Epithelial cell of prostate (primary cell): ENCODE measurements at regions not wholly inside any gene's neighbourhood (a gene's known extent, or its start where the extent isn't known, plus 50 kb on each side); places are given as distances from the start of the nearest gene placed in this dataset.

ENCODE experiments used
- DNase-seq: peaks from one replicate; pipeline ENCODE4 v3.0.0-alpha.2; 2011; ENCODE audit warnings: low read depth, low spot score
- H3K27ac ChIP-seq: fragments of 450-650 bp; 2 replicates; pipeline ENCODE4 v1.5.1; 2017; ENCODE audit warnings: mild to moderate bottlenecking

DNA sequence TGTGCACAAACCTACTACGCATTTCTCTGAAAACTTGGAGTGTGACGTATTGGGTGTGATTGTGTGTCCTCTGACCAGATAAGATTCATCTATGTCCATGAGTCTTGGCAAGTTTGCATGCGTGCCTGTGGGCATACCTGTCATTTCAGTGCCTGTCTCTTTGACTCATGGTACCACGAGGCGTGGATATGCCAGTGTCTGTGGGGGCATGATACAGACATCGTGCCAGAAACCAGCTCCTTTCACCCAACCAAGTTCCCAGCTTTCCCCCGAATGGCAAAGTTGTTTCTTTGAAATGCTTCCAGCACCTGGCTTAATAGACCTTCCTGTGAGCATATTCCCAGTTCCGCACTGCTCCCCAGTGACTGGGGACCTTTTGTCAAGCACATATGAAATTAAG is 241.9 kb upstream of the MVB12B start:
- no peak for DNase-seq
- H3K27ac ChIP-seq = no peak overlapping the region

DNA sequence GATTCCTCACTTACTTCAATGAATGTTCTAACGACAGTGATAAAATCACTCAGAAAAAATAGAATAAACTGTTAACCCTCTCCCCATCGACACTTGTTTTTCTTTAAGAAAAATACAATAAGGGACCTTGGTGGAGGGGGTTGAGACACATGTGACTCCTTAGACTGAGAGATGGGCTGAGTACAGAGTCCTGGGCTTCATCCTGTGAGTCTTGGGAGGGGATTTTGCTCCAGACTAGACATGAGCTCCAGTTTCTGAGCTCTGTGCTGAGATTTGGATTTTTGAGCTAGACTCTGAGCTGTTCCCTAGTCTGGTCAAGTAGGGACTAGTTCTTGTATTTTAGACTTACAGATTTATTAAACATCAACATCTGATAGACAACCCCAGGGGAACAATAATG is 241.5 kb upstream of the MVB12B start:
- H3K27ac ChIP-seq = no peak overlapping the region
- no peak for DNase-seq

DNA sequence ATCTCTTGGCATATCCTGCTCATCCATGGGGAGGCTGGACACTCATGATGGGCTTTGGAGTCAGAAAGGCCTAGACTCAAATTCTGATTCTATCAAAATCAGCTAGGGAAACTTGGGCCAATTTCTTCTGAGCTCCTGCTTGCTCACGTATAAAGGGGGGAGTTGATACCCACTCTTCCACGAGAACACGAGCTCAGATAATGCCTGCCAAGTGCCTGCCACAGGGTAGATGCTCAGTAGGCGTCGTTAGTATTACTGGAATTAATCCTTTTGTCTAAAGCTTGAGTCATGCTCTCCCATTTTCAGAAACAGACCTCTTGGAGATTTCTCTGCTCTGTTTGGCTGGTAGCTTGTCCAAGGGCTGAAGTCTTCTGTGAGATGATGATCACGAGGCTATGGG is 238.3 kb upstream of the MVB12B start:
- DNase-seq = no peak
- no peak overlapping the region for H3K27ac ChIP-seq

DNA sequence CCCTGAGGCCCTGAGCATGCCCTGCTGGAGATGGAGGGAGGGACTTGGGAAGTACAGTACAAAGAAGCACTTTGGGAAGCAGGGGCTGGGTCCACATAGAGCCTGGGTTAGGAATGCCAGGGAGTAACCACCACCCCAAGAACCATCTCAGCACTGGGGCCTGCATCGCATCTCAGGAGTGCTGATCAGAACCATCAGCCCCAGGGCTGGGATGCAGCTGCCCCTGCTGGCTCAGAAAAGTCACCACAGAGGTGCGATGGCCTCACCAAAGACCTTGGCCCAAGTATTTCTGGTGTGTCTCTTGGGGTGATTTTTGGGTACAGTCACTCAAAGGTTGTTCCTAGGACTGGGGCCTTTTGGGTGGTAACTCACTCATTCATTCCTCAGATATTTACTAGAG is 236.8 kb upstream of the MVB12B start:
- no peak overlapping the region for H3K27ac ChIP-seq
- no peak for DNase-seq

DNA sequence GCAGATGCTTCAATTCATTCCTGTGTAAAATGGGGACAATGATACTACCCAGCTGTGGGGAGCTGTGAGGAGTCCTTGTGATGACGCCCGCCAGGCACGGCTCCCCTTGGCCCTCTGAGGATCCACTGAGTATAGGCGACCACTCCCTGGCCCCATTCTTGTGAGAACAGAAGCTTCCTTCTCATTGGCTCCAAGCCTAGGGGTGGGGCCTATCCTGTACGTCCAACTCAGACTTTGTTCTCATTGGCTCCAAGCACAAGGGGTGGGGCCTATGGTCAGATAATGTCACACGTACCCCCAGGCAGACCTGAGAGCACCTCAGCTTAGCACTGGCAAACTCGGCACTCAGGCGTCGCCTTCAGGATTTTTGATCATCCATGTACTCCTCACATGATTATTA is 232.9 kb upstream of the MVB12B start:
- H3K27ac ChIP-seq = no peak overlapping the region
- no peak for DNase-seq

DNA sequence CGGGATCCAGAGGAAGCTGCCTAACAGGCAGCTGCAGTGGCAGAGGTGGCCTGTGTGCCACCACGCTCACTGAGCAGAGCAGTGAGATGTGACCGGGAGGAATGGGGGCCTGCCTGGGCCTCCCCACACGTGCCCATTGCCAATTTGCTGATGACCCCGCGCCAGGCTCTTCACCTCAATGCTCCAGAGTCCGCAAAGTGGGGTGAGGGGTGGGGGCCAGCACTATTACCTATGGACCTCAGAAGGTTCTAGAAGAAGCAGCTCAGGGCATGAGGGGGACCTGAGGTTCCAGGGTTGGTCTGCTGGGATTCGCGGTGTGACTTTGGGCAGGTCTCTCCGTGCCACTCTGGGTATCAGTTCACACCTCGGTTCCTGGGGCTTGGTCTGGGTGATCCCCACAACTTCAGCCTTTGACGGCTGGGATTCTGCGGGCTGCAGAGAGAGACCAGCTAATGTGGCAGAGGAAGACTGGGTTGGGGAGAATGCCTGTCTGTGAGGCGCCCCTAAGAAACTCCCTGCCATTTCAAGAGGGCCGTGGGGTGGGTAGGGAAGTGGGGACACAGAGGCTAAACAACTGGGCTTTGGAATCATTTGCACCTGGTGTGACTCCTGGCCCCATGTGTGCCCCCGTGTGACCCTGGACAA is 231.0 kb upstream of the MVB12B start:
- no peak for DNase-seq
- no peak overlapping the region for H3K27ac ChIP-seq

DNA sequence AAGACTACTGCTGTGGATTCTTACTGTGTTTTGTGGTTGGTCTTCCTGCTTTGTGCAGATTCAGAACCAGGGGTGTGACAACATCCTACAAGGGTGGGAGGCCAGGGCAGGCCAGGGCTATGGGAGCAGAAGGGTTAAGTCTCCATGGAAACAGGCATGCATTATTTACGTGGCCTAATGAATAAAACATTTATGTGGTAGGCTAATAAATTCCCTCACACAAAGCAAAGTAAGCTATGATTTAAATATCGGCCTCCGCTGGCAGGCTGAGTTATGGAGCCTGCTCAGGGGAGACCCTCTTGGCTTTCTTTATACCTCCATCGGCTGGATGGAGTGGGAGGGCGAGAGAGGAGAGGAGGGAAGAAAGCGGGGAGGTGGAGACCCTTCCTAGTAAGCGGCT is 230.3 kb upstream of the MVB12B start:
- no peak for DNase-seq

DNA sequence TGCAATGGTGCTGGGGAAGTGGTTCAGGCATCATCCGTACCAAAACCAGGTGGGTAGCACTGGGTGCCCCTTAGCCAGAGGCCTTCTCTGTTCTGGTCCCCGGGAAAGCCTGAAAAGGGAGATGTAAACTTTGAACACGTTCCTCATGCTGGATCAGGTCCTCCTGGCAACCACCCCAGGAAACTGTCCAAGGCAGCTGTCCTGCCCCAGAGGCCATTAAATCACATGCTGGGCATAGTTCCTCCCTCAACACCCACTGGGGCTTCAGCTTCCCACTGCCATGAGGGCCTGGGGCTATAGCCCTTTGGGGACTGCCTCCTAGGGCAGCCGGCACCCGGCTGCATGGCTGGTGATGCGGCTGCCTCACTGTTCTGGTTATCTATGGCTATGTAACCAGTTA is 228.9 kb upstream of the MVB12B start:
- no peak overlapping the region for H3K27ac ChIP-seq
- no peak for DNase-seq

More for the DNA sequence above, 230.3 kb upstream of the MVB12B start:
- H3K27ac ChIP-seq = no peak overlapping the region

DNA sequence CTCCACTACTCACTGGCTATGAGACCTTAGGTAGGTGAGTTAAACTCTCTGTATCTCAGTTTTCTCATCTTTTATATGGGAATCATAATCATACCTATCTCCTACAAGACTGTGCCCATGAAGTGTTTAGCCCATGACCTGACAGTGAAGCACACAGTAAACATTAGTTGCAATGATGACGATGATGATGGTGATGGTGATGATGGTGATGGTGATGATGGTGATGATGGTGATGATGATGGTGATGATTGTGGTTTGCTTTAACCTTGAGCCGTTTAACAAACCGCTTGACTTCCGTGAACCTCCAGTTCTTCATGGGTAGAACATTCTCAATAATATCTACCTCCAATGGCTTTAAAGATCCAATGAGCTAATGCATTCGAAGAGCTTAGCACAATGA is 220.2 kb upstream of the MVB12B start:
- no peak for DNase-seq
- H3K27ac ChIP-seq = no peak overlapping the region

DNA sequence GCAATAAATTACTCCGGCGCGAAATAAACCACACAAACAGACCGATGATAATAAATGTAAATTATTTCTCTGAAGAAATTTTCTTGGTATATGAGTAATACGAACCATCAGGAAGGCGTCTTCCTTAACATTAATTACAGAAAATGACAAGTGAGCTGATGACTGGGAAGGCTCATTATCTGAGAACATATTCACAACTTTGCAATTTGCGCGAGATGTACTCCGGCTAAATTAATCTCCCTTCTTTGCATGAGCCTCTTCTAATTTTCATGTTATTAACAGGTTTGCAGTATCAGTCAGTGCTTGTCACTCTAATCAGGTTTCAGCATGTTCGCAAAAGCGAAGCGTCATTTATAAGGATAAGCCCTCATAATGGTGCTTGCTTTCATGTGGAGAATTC is 218.9 kb upstream of the MVB12B start:
- DNase-seq = no peak
- no peak overlapping the region for H3K27ac ChIP-seq

DNA sequence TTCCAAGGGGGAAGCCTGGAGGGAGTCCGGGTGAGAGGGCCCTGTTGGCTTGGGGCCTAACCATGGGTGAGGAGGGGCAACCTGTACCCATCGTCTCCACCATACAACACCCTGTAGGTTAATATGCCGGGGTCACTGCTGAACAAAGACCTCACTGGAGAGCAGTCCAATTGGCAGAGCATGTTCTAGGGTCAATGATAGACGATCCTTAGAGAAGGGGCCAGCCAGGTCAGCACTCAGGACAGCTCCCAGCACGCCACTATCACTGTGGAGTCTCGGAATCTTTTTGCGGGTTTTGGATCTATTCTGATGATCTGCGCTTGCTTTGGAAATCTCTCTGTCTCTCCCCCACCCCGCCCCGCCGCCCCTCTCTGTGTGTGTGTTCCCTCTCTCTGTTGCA is 218.4 kb upstream of the MVB12B start:
- H3K27ac ChIP-seq = no peak overlapping the region
- no peak for DNase-seq

DNA sequence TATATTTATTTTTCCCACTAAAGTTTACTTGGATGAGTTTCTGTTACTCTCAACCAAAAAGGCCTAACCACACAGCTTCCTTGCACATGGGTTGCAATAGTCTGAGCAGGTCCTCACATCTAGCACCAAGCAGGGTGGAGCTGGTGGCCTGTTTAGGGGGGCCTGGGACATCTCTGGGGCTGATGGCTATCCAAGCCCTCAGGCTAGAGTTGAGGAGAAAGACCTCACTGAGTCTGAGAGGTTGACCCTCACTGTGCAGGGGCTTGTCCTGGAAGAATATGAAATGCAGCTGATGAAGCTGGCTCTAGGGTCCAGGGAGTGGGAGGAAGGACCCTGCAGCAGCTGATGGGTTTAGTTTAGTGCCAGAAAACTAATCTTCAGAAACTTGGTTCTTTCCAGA is 217.1 kb upstream of the MVB12B start:
- no peak overlapping the region for H3K27ac ChIP-seq
- no peak for DNase-seq

DNA sequence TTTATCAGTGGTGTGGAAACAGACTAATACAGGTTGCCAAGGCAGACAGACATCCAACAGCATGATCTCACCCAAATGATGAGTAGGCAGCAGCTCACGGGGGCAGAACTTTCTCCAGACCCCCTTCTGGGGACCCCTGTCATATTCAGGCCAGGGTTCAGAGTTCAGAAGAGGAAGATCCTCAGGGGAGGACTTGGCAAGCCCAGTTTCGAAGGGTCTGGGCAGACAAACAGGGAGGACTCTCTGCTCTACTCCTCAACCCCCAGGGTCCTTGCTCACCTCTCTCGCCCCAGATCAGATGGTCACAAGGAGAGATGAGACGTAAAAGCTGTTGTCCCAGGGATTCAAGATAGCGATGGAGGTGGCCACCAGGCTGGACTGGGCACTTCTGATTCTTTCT is 215.1 kb upstream of the MVB12B start:
- DNase-seq = no peak

DNA sequence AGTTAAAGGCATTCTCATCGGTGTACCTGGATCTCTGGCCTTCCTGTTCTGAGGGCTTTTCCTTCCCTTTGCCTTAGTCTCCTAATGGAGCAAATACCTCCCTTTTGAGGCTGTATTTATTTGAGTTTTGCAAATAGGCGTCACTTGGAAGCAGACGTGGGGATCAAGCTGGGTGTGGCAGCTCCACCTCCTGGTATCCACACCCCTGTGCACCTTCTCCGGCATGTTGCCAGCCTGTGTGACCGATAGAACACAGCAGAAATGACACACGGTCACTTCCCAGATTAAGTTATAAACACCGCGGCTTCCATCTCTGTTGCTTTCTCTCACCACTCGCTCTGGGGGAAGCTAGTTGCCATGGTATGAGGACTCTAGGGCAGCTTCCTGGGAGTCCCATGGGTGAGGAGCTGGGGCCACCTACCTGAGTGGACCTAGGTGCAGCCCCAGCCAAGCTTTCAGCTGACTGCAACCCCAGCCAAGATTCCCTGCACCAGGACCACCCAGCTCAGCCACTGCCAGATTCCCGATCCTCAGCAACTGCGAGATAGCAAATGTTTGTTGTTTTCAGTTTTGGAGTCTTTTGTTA is 214.4 kb upstream of the MVB12B start:
- no peak for DNase-seq
- H3K27ac ChIP-seq = no peak overlapping the region

More for the DNA sequence above, 215.1 kb upstream of the MVB12B start:
- no peak overlapping the region for H3K27ac ChIP-seq

DNA sequence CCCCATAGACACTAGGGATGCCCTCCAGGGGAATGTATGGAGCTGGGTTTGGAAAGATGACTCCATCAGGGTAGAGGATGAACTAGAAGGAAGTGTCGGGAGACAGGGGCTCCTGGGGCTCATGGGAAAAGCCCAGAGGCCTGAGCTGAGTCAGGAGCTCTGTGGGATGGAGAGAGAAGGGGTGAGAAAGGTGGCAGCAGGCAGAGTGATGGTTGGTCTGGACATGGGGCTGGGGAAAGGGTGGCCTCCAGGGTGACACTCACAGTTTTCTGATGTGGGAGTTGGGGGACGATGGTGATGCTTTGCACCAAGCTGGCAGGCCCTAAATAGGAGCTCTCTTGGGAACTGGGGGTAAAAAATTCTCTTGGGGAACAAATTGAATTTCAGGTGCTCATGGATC is 213.5 kb upstream of the MVB12B start:
- no peak overlapping the region for H3K27ac ChIP-seq
- no peak for DNase-seq

DNA sequence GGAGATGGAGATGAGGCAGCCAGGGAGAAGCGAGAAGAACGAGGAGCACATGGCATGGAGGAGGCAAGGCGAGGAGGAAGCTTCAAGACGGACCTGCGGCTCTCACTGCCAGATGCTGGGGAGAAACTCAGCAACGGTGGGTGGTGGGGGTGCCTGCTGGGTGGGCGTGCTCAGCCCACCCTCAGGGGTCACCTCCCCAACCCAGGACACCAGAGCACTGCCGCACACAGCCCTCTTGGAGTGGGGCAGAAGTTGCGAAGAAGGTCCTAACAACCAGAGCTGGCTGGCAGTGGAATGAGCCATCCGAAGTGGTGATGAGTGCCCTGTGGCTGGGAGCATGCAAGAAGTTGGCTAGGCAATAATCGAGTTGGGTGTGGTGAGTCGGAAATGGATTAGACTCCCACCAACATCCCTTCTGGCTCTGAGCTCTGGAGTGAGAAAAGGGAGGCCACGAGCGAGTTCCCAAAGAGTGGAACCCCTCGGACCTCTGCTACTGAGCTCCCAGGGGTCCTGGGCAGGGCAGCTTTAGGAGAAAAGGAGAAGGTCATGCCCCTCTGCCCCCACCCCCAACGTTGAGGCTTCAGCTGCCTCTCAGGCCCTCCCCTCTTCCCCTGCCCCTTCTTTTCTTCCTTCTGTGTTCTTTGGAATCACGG is 212.7 kb upstream of the MVB12B start:
- no peak overlapping the region for H3K27ac ChIP-seq
- DNase-seq = no peak

DNA sequence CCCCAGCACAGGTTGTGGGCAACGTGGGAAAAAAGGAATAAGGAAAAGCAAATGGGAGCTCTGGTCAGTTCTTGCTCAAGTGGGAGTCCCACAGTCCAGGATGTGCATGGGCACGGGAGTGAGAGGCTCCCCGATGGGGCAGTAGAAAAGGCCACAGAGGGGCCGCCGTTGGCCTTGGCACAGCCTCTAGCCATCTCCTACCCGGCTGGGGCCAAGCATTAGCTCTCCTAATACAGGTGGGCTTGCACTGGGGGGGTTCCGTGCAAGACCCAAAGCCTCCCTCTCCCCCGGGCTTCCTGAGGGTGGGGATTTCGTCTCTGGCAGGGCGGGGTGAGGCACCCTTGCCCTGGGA is 212.2 kb upstream of the MVB12B start:
- no peak overlapping the region for H3K27ac ChIP-seq
- no peak for DNase-seq

DNA sequence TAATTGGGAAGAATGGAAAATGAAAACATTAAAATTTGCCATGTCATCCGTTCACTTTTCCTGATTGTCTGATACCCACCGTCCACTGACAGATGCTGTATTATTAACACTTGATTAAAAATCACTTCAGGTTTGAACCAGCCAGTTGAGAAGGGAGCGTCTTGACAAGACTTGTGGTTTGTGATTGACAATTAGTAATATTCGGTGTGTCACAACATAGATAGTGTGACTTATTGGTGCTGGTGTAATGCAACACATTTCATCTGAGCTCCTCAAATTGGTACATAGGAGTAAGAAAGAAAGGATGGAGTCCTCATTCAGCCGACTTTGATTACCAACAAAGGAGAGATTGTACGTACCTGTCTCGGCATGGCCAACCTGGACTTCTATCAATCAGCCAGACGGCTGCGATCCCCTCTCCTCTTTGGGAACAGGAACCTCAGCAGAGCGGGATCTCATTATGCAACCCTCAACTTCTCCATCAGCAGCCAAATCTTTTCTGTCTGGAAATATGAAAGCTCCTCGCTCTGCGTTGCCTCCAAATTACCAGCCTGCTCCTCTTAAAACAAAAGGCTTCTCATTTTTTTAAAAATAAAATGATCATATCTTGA is 211.7 kb upstream of the MVB12B start:
- no peak overlapping the region for H3K27ac ChIP-seq
- DNase-seq = no peak

DNA sequence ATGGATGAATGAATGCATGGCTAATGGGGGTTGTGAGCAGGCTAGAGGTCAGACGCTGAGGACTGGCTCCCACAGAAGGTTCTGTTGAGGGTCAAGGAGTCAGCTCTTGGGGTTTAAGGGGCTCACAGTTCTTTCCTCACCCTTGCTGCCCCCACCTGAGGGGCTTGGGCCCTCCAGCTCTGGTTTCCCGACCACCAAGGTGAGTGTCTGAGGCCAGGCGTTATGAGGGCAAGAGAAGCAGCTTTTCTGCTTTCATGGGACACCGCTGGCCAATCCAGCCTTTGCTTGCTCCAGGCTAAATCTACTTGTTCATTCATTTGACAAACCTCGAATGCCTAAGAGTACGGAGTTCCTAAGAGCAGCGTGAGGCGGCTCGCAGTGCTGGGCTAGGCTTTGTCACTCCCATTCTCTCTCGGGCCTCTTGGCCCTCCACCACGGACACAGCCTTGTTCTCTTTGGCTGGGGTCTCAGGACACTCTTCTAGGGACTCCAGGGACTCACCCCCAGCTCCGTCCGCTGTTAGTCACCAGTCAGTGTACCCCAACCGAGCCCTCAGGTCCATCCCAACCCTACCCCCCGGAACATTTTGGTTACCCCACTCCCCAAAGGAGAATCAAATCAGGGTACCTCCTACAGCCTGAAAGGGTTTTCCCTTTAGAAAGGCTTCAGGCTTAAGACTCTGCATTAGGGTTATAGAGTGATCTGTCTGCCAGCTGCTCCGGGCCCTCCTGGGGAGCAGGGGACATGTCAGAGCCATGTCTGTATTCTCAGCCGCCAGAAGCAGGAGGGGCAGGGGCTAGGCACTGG is 210.1 kb upstream of the MVB12B start:
- DNase-seq = no peak
- no peak overlapping the region for H3K27ac ChIP-seq

DNA sequence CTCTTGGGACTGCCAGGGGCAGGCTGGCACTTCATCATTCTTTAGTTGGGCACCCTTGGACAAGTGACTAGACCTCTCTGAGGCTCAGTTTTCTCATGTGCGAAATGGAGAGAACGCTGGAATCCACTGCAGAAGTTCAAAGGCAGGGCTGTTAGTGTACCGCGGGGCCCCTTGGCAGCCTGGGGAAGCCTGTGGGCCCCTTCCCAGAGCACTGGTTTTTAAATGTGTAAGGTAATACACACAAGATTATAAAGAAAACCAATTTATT is 209.5 kb upstream of the MVB12B start:
- no peak overlapping the region for H3K27ac ChIP-seq
- no peak for DNase-seq

DNA sequence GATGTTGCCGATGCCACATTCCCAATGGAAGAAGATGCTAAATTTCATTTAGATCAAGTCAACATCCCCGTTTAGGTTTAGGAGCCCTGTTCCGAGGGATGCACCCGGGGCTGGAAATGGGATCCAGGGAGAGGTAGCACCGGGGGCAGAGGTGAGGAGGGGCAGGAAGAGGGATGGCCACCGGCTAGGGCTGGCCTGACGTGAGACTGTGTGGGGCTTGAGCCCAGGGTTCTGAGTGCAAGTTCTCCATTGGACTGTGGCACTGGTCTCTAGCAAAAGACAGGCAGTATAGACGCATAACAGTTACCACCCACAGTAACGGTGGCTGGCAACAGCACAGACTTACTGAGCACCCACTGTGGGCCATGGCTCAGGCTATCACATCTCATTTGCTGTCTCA is 209.0 kb upstream of the MVB12B start:
- DNase-seq = no peak
- H3K27ac ChIP-seq = no peak overlapping the region
